Daoy (cell line): ENCODE measurements at regions not wholly inside any gene's neighbourhood (a gene's known extent, or its start where the extent isn't known, plus 50 kb on each side); places are given as distances from the start of the nearest gene placed in this dataset.

ENCODE experiments used
- DNase-seq: peaks from one replicate; pipeline ENCODE4 v3.0.0-alpha.2; 2015; ENCODE audit warnings: low read depth

DNA sequence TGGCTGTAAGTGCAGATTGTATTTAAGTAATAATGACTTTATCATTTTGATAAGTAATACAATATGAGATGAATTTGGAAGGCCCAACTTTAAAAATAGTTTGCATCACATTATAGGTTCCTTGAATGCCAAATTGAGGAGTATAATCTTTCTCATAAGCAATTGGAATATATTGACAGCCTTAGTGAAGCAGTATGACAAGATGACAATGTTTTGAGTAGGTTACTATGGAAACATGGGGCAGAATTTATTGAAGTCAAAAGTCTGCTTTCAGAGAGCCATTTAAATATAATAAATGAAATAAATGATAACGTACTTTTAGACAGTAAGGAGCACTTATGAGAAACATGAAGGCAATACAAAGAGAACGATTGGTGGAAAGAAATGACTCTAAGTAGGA lies 776.4 kb downstream of the TECRL start:
- DNase-seq: no peak

DNA sequence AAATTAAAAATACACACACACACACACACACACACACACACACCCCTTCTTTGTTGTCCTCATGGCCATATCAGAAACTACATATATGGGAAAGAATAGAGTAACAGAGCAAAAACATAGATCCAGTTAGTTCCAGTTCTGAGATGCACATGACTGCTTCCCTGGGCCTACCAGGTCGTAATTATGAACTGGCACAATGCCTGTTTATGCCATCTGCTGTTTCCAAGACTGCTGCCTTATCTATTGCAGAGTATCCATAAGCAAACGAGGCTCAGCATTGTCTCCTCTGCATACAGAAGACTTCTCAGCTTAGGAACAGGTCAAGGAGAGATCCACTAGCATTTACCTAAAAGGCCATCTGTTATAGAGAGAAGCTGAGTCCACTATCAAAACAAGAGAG lies 789.0 kb downstream of the TECRL start:
- no peak for DNase-seq

DNA sequence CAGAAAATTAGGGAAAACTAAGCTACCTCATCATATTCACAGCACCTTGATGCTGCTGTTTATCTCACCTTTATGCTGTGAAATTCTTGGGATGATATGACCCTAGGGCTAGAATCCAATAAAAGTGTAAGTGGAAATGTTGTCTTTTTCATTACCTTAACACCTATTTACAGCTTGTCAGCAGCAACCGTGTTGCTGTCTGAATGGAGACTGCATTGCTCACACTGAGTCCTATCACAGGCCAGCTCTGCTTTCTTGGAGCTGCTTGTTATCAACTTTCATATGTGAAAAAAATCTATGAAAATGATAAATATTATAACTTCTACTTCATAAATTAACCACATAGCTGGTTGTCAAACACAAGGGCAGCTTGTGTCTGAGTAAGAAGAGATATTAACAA lies 789.5 kb downstream of the TECRL start:
- DNase-seq: no peak

DNA sequence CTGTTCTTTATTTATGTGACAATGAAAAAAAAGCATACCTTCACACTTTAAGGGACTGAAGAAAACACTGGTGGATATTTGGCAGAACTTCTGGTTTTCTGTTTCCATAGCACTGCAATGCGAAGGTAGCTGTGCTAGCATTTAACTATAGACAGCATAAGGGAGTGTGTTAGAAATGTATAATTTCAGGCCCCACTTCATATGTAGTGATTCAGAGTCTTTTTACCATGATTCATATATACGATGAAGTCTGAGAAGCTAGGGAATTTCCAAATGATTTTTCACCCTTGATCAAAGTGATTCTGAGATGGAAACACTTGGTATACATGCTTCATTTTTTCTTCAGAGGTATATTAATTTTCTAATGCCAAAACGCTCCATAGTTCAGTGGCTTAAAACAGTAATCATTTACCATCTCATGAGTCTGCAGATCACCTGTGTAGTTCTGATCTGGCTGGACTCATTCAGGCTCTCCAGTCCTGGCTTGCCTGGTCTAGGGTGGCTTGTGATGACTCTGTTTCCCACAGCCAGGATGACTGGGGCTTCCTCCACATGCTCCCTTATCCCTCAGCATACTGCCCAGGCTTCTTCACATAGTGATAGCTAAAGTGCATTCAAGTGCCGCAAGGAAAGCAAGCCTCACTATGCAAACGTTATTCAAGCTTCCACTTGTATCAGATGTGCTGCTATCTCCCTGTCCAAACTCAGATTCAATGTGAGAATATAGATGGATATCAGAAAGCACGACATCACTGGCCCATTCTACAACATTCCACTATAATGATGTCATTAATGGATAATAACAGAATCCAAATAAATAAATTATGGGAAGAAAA lies 790.1 kb downstream of the TECRL start:
- DNase-seq: no peak

DNA sequence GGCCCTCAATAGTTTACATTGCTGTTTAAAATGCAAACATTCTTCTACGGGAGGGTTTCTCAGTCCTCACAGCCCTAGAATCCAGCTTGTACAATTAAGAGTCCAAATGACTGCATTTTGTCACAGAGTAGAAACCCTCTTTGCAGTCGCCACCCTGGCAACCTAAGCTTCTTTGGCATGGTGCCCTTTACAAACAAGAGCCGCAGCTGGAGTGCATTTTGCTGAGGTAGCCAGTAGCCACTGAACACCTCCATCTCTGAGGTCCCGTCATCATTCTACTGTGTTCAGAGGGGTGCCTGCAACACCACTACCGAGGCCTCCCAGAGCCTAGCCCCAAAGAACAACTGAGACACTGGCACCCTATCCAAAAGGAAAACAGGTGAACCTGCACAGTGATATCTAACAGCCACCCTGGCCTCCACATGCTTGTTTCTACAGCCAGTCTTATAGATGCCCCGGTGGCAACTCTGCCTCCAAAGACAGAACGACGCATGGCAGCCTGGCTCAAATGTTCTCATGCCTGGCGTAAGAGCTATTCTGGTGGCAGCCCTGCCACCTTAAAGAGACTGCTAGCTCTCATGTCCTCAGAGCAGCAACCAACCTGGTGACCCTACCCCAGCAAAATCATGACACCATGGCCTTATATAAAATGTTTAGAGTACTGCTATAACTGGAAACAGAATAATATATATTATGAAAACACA lies 801.9 kb downstream of the TECRL start:
- DNase-seq: no peak

DNA sequence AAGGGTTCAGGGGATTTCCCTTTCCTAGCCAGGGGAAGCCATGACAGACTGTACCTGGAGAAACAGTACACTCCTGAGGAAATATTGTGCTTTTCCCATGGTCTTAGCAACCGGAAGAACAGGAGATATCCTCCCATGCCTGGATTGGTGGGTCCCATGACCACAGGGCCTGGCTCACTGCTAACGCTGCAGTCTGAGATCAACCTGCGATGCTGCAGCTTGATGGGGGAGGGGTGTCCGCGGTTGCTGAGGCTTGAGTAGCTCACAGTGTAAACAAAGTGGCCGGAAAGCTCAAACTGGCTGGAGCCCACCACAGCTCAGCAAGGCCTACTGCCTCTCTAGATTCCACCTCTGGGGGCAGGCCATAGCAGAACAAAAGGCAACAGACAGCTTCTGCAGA lies 819.5 kb downstream of the TECRL start:
- no peak for DNase-seq

DNA sequence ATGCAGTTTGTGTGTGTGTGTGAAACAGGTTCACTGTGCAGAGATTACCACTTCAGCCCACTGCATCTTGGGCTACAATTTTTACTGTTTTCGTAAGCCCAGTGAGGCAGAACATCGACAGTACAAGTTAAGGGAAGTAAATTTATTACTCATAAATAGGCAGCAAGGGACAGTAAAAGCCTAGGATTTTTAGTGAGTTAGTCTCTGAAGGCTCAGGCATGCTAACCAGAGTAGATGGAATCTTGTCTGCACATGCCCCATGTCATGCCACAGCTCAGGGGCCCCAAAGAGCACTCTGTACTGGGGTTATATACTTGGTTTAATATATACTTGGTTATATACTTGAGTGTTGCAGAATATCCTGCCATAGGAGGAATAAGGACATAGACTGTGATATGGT lies 825.7 kb downstream of the TECRL start:
- DNase-seq: no peak

DNA sequence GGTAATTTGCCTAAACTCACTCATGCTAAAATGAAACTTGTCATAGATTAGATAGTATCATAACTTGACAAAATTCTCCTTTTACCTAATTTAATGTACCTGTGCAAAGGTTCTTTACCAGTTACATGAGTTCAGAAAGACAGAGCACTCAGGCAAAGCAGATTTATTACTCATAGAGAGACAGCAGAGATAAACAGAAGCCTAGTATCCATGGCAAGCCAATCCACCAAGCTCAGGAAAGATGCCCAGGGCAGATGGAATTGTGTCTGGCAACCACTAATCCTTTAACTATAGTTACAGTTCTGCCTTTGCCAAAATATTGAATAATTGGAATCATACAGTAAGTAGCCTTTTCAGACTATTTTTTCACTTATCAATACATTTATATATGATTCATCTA lies 826.2 kb downstream of the TECRL start:
- DNase-seq: no peak

DNA sequence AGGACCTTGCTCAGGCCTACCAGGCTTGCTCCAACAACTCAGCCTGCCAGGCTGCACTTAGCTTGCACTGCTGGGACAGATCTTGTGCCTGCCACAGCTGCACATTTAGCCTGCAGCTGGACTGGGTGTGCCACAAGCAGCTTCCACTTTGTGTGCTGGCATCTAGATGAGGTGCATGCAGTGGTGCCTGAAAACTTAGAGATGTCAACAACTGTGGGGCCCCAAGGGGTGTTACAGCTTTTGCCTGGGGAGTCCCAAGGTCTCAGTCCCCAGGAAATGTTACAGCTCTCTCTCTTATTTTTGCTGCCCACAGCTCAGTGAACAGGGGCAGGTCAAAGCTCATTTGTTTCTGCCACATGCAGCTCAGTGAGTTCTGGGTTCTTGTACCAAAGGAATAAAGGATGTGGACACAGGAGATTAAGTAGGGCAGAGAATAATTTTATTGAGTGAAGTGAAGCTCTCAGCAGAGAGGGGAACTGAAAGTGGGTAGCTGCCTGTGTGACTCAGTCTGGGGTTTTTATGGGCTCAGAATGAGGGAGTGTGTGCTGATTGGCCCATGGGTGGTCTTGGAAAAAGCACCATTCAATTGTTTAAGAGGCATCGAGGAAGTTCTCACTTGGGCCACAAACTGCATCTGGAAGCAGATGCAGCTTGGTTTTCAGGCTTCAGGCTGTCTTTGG lies 828.3 kb downstream of the TECRL start:
- no peak for DNase-seq

DNA sequence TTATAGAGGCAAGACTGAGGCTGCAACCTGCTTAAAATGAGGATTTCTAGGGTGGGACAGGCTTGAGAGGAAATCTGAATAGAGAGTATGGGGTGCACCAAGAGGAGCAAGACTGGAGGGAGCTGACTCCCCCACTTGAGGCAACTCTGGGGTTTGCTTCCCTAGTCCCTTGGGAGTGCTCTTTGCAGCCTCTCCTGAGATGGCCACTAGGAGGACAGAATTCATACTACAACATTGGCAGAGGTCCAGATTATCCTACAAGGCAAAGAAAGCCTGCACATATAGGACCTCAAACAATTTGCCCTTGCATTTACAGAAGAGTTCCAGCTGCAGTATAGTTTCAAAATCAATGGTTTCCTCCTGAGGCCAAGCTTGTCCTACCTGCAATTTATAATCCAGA lies 830.9 kb downstream of the TECRL start:
- no peak for DNase-seq

DNA sequence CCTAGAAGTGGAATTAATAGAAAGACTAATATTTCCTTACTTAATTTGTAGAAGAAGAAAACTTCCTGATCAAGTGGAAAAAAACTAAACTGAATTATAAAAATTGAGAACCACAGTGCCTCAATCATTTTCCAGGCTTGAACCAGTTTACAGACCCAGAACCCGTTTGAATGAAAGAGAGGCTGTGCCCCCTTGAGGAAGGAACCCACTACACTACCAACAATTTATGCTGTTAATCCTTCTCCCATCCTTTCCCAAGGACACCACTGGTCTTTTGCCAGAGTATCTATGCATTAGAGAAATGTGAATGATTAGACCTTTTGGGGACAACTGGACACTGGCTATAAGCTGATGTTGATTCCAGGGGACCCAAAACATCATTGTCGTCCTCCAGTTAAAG lies 842.6 kb downstream of the TECRL start:
- no peak for DNase-seq

DNA sequence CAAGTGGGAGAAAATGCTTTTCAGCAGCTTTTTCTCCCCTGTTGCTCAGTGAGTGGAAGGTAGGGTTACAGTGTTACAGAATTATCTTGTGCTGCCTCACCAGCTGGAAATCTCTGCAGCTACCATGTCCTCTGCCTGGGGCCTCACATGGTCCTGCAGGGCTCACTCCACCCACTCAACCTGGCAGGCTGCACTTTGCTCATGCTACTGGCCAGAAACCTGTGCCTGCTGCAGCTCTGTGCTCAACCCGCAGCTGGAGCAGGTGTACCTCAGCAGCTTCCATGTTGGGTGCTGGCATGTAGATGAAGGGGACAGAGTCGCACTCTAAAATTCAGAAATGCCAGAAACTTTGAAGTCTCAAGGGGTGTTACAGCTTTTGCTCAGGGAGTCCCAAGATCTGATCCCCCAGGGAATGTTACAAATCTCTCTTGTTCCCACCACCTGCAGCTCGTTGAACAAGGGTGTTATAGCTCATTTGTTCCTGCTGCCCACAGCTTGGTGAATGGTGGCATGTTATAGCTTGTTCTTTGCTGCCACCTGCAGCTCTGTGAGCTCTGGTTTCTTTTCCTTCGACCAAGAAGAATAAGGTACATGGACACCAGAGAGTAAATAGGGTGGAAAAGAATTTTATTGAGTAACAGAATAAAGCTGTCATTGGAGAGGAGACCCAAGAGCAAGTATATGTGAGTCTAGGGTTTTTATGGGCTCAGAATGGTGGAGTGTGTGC lies 845.8 kb downstream of the TECRL start:
- DNase-seq: no peak

DNA sequence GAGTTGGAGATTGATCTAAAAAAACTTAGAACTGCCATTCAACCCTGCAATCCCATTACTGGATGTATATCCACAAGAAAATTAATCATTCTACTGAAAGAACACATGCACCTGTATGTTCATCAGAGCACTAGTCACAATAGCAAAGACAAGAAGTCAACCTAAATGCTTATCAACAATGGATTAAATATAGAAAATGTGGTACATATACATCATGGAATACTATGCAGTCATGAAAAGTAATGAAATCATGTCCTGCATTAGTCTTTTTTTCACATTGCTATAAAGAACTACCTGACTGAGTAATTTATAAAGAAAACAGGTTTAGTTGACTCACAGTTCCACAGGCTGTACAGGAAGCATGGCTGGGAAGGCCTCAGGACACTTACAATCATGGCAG lies 850.5 kb downstream of the TECRL start:
- DNase-seq: no peak

DNA sequence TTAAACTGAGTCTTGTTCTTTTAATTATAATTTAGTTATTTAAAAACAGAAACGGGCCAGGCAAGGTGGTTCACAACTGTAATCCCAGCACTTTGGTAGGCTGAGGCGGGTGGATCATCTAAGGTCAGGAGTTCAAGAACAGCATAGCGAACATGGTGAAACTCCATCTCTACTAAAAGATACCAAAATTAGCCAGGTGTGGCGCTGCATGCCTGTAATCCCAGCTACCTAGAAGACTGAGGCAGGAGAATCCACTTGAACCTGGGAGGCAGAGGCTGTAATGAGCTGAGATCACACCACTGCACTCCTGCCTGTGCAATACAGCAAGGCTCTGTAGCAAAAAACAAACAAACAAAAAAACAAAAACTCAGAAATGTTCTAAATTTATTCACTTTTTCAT lies 852.9 kb downstream of the TECRL start:
- no peak for DNase-seq

DNA sequence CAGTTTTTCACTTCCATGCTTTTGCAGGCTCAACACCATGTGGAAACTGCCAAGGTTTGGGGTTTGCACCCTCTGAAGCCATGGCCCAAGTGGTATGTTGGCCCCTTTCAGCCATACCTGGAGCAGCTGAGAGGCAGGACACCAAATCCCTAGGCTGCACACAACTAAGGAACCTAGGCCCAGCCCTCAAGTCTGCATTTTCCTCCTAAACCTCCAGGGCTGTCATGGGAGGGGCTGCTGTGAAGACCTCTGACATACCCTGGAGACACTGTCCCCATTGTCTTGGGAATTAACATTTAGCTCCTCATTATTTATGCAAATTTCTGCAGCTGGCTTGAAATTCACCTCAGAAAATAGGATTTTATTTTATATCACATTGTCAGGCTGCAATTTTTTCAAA lies 856.1 kb downstream of the TECRL start:
- no peak for DNase-seq

DNA sequence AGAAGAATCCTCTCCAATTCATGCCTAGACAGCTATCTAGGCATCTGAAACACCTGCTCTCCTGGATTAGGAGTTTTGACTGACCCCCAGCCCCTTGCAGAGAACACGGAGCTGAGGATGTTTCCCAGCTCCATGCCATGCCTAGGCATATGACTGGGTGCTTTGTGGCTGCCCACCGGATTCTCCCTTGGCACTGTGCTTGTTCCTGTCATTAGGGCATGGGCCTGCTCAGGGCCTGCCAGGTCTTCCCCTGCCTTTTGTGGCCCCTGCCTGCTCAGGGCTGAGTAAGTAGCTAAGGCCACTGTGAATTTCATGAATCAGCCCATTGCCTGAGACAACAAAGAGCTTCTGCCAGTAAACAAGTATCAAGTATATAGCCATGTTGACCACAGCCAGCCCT lies 867.4 kb downstream of the TECRL start:
- no peak for DNase-seq

DNA sequence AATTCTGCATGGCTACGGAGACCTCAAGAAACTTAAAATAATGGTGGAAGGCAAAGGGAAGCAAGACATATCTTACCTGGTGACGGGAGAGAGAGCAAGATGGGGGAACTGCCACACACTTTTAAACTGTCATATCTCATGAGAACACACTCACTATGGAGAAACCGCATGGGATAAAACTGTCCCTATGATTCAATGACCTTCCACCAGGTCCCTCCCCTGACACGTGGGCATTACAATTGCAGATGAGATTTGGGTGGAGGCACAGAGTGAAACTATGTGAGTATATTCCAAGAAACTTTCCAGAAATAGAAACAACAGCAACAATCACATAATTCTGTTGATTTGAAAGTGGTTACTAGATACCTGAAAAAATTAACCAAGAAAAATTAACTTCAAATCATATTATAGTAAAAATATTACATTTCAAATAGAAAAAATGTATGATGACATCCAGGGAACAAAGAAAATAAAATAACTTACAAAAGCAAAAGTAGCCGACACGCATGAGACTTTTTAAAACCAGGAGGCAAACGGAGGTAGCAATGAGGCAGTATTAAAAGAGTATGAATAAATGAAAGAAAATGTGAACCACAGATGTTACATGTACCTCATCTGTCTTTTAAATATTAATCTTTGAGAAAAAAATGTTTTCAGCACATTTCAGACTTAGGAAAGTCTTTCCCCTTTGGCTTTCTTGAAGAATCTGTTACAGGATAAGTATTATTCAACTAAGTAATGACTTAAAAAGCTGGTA lies 879.5 kb downstream of the TECRL start:
- DNase-seq: no peak

DNA sequence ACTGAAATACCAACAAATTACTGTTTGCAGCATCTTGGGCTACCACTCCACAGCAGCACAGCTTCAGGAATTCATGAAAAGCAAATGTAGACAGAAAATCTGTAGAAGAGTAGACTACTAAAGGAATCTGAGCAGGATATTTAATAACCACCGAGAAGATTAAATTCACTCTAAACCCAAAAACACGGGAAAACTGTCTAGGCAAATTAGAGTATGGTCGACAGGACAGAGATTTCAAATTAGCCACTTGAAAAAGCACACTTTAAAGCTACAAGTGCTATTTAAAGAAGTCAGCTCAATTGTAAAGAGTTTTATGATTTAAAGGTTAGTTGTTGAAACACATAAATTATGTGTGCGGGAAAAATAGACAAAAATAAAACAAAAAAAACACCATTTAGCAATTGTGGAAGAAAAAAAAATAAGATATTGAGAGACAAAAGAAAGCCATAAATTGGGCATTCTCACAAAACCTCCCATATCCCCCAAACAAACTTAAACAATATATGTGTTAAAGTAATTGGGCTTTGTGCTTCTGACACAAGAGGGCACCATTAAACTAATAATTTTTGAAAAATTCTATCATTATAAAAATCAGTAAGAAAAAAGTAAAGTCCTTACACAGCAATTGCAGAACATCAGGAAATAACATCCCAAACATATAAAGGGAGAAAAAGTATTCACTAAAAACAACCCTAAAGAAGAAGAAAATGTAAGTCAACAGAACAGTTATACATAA lies 880.8 kb downstream of the TECRL start:
- DNase-seq: no peak

DNA sequence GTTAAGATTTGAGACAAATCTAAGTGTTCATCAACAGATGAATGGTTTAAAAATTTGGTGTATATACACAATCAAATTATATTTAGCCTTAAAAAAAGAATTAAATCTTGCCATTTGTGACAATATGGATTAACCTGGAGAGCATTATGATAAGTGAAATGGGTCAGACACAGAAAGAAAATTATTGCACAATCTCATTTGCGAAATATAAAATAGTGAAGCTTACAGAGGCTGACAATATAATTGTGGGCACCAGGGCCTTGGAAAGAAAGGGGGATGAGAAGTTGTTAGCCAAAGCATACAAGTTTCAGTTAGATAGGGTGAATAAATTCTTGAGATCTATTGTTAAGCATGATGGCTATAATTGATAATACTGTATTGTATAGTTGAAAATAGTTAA lies 883.0 kb downstream of the TECRL start:
- no peak for DNase-seq

DNA sequence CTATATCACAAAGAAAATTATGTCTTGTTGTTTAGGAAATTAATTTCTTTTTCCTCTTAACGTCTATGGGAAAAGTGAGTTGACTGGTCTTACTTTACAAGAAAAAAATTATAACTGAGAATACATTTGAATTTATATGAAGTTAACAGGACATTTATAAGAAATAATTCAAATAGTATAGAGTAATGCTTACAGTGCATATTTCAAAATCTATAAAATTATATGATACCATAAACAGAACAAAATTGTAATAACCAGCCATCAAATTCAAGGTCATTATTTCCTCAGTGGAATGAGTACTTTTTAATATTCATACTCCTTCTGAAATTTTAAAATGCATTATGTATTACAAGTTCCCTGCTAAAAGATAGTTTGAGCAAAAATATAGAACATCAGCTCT lies 884.5 kb downstream of the TECRL start:
- DNase-seq: no peak
